GM12891 (cell line): ENCODE measurements at regions not wholly inside any gene's neighbourhood (a gene's known extent, or its start where the extent isn't known, plus 50 kb on each side); places are given as distances from the start of the nearest gene placed in this dataset.

ENCODE experiments used
- DNase-seq: peaks from one replicate; pipeline ENCODE4 v3.0.0; 2011; ENCODE audit warnings: low spot score; ENCODE audit not compliant: insufficient read length
- FAIRE-seq: peaks from 2 replicates; lab custom pipeline; 2011; peaks lifted over from hg19 to GRCh38; lab: Jason Lieb, UNC
- PAX5 ChIP-seq: IDR thresholded peaks from 2 replicates; pipeline ENCODE4 v1.6.1; 2011; ENCODE audit warnings: low read length, moderate library complexity, mild to moderate bottlenecking; ENCODE audit not compliant: insufficient read depth, severe bottlenecking
- POLR2A ChIP-seq: IDR thresholded peaks from 2 replicates; pipeline ENCODE4 v1.6.1; 2011; ENCODE audit warnings: low read depth, low read length, control low read depth
- POLR2AphosphoS5 ChIP-seq: IDR thresholded peaks from 2 replicates; pipeline ENCODE4 v1.6.1; 2011; ENCODE audit warnings: low read depth, low read length, control low read depth
- POU2F2 ChIP-seq: IDR thresholded peaks from 2 replicates; pipeline ENCODE4 v1.6.1; 2011; ENCODE audit warnings: low read depth, mild to moderate bottlenecking, control low read depth, low read length, moderate library complexity
- SPI1 ChIP-seq: IDR thresholded peaks from 2 replicates; pipeline ENCODE4 v1.6.1; 2011; ENCODE audit warnings: low read depth, low read length, control low read depth
- TAF1 ChIP-seq: IDR thresholded peaks from 2 replicates; pipeline ENCODE4 v1.6.1; 2011; ENCODE audit warnings: low read depth, low read length, control low read depth

GRCh38 chr6:28648035-28648877, 122.6 kb downstream of the GPX5 start:
- no peak for DNase-seq
- TF ChIP-seq POU2F2 = no peak
- TF ChIP-seq SPI1 = no peak
- no peak for TF ChIP-seq POLR2AphosphoS5
- no peak for TF ChIP-seq TAF1
- TF ChIP-seq PAX5 = no peak
- TF ChIP-seq POLR2A = no peak
- peak; percentile 50 for FAIRE-seq

DNA sequence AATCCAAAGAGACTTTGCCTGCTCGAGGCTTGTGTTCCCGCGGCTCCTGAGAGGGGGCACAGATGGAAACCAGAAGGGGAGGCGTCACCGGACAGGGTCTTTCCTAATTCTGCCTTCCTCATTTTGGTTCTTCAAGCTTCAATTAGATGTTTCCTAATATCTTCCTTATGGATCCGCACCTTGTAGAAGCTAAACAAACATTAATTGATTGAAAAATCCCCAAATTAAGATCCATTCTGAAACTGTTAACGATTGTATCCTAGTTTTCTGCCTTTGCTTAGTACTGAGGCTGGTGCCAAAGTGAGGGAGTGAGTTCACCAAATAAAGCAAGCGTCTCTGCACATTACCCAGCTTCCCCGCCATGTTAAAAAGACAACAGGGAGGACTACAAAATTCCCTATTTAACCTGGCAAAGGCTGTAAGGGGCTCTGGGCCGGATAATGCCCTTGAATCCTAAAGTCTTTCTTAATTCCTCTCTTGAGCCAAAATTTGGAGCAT, 123.2 kb downstream of the GPX5 start:
- DNase-seq = no peak
- TF ChIP-seq POLR2AphosphoS5 (no peak), PAX5 (no peak), POU2F2 (no peak), TAF1 (no peak), POLR2A (no peak), SPI1 (no peak)
- no peak for FAIRE-seq

GRCh38 chr6:28651161-28651560, 125.5 kb downstream of the GPX5 start:
- no peak for FAIRE-seq

GRCh38 chr6:28653876-28654275, 128.2 kb downstream of the GPX5 start:
- FAIRE-seq (no peak), DNase-seq (no peak)
- TF ChIP-seq POLR2A (no peak), PAX5 (no peak), SPI1 (no peak), POLR2AphosphoS5 (no peak), POU2F2 (no peak), TAF1 (no peak)

More at GRCh38 chr6:28651161-28651560, 125.5 kb downstream of the GPX5 start:
- no peak for DNase-seq
- no peak for TF ChIP-seq POLR2AphosphoS5
- no peak for TF ChIP-seq SPI1
- no peak for TF ChIP-seq POLR2A
- no peak for TF ChIP-seq PAX5
- TF ChIP-seq POU2F2 = no peak
- no peak for TF ChIP-seq TAF1

- no peak for DNase-seq
- no peak for FAIRE-seq
- TF ChIP-seq POU2F2 (no peak), TAF1 (no peak)
These were observed 129.5 kb downstream of the GPX5 start for GRCh38 chr6:28655164-28655563.

GRCh38 chr6:28656715-28657114, 131.0 kb downstream of the GPX5 start:
- TF ChIP-seq POLR2AphosphoS5 (no peak), SPI1 (no peak), TAF1 (no peak), PAX5 (no peak), POU2F2 (no peak), POLR2A (no peak)
- FAIRE-seq (no peak), DNase-seq (no peak)

DNA sequence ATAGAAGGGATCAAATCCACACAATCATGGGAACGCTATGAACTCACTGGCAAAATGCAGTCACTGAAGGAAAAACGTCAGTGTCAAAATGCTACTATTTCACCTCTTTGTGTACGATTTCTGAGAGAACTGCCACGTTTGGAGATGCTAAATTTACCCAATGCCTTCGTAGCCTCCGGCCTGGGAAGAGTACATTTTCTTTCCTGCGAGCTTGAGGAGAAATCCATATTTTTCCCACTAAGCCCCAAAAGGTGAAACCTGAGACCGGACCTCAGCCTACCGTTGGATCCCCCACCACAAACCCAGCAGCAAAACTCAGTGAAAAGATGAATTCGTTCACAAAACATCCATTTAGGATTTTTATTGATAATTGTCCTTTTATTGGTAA, 131.7 kb downstream of the GPX5 start:
- FAIRE-seq (no peak), DNase-seq (no peak)
- no peak for TF ChIP-seq TAF1
- no peak for TF ChIP-seq POLR2AphosphoS5
- no peak for TF ChIP-seq POU2F2
- no peak for TF ChIP-seq SPI1

- TF ChIP-seq POU2F2 = no peak
- no peak for TF ChIP-seq POLR2A
- TF ChIP-seq PAX5 = no peak
- TF ChIP-seq TAF1 = no peak
- TF ChIP-seq SPI1 = no peak
- TF ChIP-seq POLR2AphosphoS5 = no peak
- DNase-seq (no peak), FAIRE-seq (peak; percentile 65)
These were observed 132.2 kb downstream of the GPX5 start for GRCh38 chr6:28657769-28658465.

DNA sequence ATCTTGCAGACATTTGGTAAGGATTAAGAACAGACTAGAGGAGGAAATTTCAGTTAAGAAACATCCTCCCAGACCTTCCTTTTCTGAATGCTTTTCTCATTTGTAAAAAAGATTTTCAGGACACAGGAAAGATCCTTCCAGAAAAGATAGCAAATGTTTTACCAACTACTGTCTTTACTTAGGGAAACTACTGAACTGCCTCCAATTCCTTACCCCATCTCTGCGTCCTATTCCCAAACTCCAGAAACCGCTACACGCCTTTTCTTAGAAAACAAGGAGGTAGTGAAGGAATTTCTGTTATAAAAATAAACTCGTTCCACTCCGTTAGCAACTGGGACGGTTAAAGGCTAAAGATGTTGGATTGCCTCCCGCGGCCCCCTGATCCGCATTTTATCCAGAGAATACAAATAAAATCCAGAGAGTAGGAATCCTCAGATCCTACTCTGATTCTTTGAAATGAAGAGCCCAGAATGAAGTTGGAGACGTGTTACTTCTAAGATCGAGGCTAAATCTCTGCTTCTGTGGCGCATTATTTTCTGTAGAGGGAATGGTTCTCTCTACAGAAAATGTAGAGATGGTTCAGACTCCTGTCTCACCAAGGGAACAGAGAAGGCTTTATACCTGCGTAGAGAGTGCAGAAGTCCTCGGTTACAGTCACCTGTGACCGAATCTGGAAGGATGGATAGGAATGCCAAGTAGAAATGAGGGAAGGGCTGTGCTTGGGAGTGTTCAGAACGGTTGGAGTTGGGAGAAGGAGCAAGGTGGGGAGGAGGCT, 133.0 kb downstream of the GPX5 start:
- DNase-seq (no peak), FAIRE-seq (no peak)

GRCh38 chr6:28659250-28659566, 133.5 kb downstream of the GPX5 start:
- no peak for TF ChIP-seq POU2F2
- TF ChIP-seq PAX5 = no peak
- no peak for TF ChIP-seq POLR2AphosphoS5
- TF ChIP-seq SPI1 = no peak
- no peak for TF ChIP-seq POLR2A
- no peak for TF ChIP-seq TAF1
- DNase-seq (no peak), FAIRE-seq (no peak)

More for the DNA sequence above, 133.0 kb downstream of the GPX5 start:
- TF ChIP-seq POLR2A (no peak), SPI1 (no peak), TAF1 (no peak)
